Hepatic stellate cell (primary cell): ENCODE measurements at regions not wholly inside any gene's neighbourhood (a gene's known extent, or its start where the extent isn't known, plus 50 kb on each side); places are given as distances from the start of the nearest gene placed in this dataset.

Source experiments
- DNase-seq: peaks from one replicate; pipeline ENCODE4 v3.0.0; 2011; ENCODE audit warnings: low spot score

- no peak for DNase-seq
Observed at GRCh38 chr4:127179256-127180087, 453.3 kb upstream of the INTU start.

GRCh38 chr4:127181001-127181400, 451.8 kb upstream of the INTU start:
- no peak for DNase-seq

GRCh38 chr4:127182687-127183086, 450.1 kb upstream of the INTU start:
- DNase-seq: no peak

GRCh38 chr4:127188847-127189246, 443.9 kb upstream of the INTU start:
- DNase-seq: no peak

- no peak for DNase-seq
Observed at GRCh38 chr4:127194281-127194680, 438.5 kb upstream of the INTU start.

- no peak for DNase-seq
Observed at GRCh38 chr4:127196655-127197352, 436.0 kb upstream of the INTU start.

- no peak for DNase-seq
Observed at GRCh38 chr4:127203562-127204200, 429.1 kb upstream of the INTU start.

- DNase-seq: no peak
Observed at GRCh38 chr4:127204322-127204721, 428.4 kb upstream of the INTU start.

GRCh38 chr4:127209580-127210095, 423.1 kb upstream of the INTU start:
- no peak for DNase-seq

GRCh38 chr4:127210893-127211649, 421.7 kb upstream of the INTU start:
- no peak for DNase-seq

GRCh38 chr4:127211650-127212560, 420.9 kb upstream of the INTU start:
- no peak for DNase-seq

GRCh38 chr4:127212701-127213100, 420.1 kb upstream of the INTU start:
- DNase-seq: no peak

- no peak for DNase-seq
Observed at GRCh38 chr4:127214016-127214415, 418.7 kb upstream of the INTU start.

- DNase-seq: no peak
Observed at GRCh38 chr4:127214931-127215330, 417.8 kb upstream of the INTU start.

- no peak for DNase-seq
Observed at GRCh38 chr4:127217586-127218229, 415.0 kb upstream of the INTU start.

GRCh38 chr4:127219232-127219631, 413.5 kb upstream of the INTU start:
- no peak for DNase-seq

- DNase-seq: no peak
Observed at GRCh38 chr4:127224556-127224955, 408.2 kb upstream of the INTU start.

GRCh38 chr4:127229855-127230608, 402.7 kb upstream of the INTU start:
- no peak for DNase-seq

- DNase-seq: no peak
Observed at GRCh38 chr4:127236889-127237288, 395.9 kb upstream of the INTU start.

GRCh38 chr4:127237581-127237980, 395.2 kb upstream of the INTU start:
- no peak for DNase-seq
